Stomach (tissue), 4 donors: ENCODE measurements at regions not wholly inside any gene's neighbourhood (a gene's known extent, or its start where the extent isn't known, plus 50 kb on each side); places are given as distances from the start of the nearest gene placed in this dataset.

ENCODE experiments used
- CTCF ChIP-seq, 7 experiments: fragments of 450-650 bp in 4 of 7; fragments of 200-600 bp in 3 of 7; sonication (generic) in 3 of 7; IDR thresholded peaks; one replicate each; pipeline ENCODE4 v1.5.1; 2016 to 2019; ENCODE audit warnings: antibody characterized with exemption in 7 of 7, control low read depth in 2 of 7, mild to moderate bottlenecking in 1 of 7
- EP300 ChIP-seq: sonication (generic); formaldehyde crosslinking; IDR thresholded peaks from one replicate; pipeline ENCODE4 v1.6.1; 2017; ENCODE audit warnings: antibody characterized with exemption
- POLR2A ChIP-seq, 4 donors: fragments of 450-650 bp; IDR thresholded peaks; one replicate each; pipeline ENCODE4 v1.6.1; 2016; ENCODE audit warnings: antibody characterized with exemption in 4 of 4, control low read depth in 2 of 4, mild to moderate bottlenecking in 1 of 4, moderate library complexity in 1 of 4

- no peak for TF ChIP-seq POLR2A (IDR thresholded peaks at IDR 0.05)
- no peak for TF ChIP-seq CTCF (IDR thresholded peaks at IDR 0.05)
- TF ChIP-seq EP300: no peak
Measured at GRCh38 chrX:51272638-51273037, 60.0 kb upstream of the NUDT10 start.
